ENCODE measurements at regions not wholly inside any gene's neighbourhood (a gene's known extent, or its start where the extent isn't known, plus 50 kb on each side); places are given as distances from the start of the nearest gene placed in this dataset.
"Not testable (repeated sequence)": the region's sequence is repeated elsewhere in the genome, so short reads cannot be mapped to it uniquely, and the experiment has no call there.

- DNase-seq (ENCODE audit: low read depth in 1 of 2, low spot score in 1 of 2): peak in 1 of 2 experiments; percentile 12
- in situ Hi-C loops (cut with HindIII; ENCODE audit: low pct_unique_long_range_greater_than_20kb, low sequenced_read_pairs): no loop called here
- no peak for TF ChIP-seq JUND (IDR thresholded peaks at IDR 0.05; ENCODE audit: low read depth)
These were observed 88.2 kb upstream of the C2CD4B start for GRCh38 chr15:62253294-62253693.

DNA sequence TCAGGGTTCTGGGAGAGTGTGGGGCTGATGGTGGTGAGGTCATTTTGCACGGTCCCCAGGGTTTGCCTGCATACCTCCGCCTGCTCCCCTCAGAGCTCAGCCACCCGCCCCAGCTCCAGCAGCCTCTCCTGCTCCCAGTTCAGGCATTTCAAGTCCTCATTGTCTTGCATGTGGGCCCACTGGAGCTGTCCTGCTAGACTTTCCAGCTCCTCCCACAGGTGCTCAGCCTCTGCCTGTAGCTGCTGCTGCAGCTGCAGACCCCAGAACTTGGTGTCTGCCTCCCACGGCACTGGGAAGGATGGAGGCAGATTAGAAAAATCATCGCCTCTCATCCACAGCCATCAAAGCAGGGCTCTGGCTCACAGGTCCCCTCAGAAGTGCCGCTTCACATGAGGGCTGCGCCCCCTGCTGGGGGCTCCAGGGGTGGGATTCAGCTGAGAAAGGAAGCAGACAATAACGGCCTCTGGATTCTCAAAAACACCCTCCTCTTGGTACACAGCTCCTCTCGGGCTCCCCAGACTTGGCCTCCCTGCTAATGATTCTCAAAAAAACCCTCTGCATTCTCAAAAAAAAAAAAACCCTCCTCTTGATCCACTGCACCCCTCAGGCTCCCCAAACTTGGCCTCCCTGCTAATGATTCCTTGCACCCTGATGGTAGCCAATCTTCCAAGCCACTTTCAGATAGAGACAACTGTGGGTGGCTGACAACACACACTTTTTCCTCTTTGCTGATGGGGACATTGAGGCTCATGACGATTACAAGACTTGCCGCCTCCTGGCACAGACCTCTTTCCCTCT is 89.3 kb upstream of the C2CD4B start:
- peak; percentile 24 to 67 for DNase-seq (ENCODE audit: low read depth in 1 of 2, low spot score in 1 of 2)
- in situ Hi-C loops (cut with HindIII; ENCODE audit: low pct_unique_long_range_greater_than_20kb, low sequenced_read_pairs): no loop called here
- no peak for TF ChIP-seq JUND (IDR thresholded peaks at IDR 0.05; ENCODE audit: low read depth)

DNA sequence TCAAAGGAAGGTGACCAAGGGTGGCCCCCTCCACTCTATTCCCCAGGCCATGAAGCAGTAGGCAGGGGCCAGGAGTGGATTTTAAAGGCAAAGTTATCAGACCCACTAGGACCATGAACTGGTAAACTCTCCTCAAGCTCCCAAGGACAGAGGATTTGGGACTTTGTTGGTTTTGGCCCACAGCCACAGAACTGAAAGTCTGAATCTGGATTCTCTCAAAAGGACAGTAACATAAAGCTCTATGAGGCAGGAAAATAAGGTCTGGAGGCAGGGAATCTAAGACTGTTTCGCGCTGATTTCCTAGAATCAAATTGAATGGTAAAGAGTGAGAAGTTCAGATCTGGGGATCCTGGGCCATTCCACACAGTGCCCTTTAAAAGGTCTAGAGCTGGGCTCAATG is 91.3 kb upstream of the C2CD4B start:
- in situ Hi-C loops (cut with HindIII; ENCODE audit: low pct_unique_long_range_greater_than_20kb, low sequenced_read_pairs); DNase-seq (ENCODE audit: low read depth in 1 of 2, low spot score in 1 of 2): not testable (repeated sequence)

DNA sequence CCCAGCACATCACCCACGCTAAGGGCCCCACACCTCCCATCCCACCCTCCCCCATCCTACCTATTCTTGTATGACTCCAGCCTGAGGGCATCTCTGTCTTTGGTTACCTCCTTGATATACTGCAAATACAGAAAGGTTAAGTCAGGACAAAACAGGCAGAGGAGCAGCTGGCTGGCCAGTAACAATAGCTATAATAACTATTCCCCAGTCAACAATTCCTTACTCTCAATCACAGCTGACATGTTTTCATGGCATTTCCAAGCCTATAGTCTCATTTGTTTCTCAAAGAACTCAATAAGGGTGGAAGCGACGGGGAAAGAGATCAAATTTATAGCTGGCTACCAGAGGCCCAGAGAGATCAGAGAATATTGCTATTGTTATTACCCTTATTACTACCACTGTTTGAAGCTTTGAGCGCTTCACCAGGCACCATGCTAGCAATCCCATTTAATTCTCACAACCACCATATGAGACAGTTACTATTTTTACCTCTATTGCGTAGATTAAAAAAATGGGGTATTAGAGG is 93.0 kb upstream of the C2CD4B start:
- no peak for TF ChIP-seq JUND (IDR thresholded peaks at IDR 0.05; ENCODE audit: low read depth)
- DNase-seq (ENCODE audit: low read depth in 1 of 2, low spot score in 1 of 2): no peak
- in situ Hi-C loops (cut with HindIII; ENCODE audit: low pct_unique_long_range_greater_than_20kb, low sequenced_read_pairs): no loop called here

- in situ Hi-C loops (cut with HindIII; ENCODE audit: low pct_unique_long_range_greater_than_20kb, low sequenced_read_pairs): no loop called here
- TF ChIP-seq JUND (IDR thresholded peaks at IDR 0.05; ENCODE audit: low read depth): no peak
- DNase-seq (ENCODE audit: low read depth in 1 of 2, low spot score in 1 of 2): peak in 1 of 2 experiments; percentile 21
These were observed 97.3 kb upstream of the C2CD4B start for GRCh38 chr15:62262305-62262941.

DNA sequence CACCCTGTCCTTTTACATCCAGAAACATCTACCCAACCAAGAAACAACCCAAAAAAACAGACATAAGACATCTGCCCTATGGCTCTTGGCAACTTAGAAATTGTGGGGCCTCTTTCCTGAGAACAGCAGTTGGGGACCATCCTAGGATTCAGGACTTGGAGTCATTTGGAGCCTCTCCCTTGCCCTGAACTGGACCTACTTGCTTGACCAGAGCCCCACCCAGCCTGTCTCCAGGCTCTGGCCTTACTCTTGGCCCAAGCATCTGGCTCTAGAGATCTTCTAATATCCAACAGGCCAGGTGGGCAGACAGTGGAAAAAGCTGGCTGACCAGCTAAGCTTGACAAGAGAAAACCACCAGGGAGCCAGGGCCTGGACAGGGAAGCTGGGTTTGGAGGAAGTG is 99.1 kb upstream of the C2CD4B start:
- TF ChIP-seq JUND (IDR thresholded peaks at IDR 0.05; ENCODE audit: low read depth): no peak
- no peak for DNase-seq (ENCODE audit: low read depth in 1 of 2, low spot score in 1 of 2)

DNA sequence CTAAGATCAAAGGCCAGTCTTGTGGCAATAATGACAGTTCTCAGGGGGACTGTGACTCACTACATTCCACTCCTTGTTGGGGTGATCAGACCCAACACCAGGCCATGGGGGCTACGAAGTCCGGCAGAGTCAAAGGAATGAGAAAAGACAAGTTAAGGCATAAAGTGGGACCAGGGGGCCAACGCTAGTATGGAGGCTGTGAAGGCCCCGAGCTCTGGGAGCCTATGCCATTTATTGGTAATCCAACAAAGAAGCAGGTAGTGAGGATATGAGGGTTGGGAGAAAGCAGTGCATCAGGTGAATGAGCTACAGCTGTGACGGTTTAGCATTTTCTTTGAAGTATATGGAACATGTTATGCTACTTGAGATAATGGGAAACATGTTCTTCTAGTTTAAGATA is 104.4 kb upstream of the C2CD4B start:
- TF ChIP-seq JUND (IDR thresholded peaks at IDR 0.05; ENCODE audit: low read depth): no peak
- in situ Hi-C loops (cut with HindIII; ENCODE audit: low pct_unique_long_range_greater_than_20kb, low sequenced_read_pairs): no loop called here
- DNase-seq (ENCODE audit: low read depth in 1 of 2, low spot score in 1 of 2): peak in 1 of 2 experiments; percentile 30

More for the DNA sequence above, 99.1 kb upstream of the C2CD4B start:
- in situ Hi-C loops (cut with HindIII; ENCODE audit: low pct_unique_long_range_greater_than_20kb, low sequenced_read_pairs): no loop called here

DNA sequence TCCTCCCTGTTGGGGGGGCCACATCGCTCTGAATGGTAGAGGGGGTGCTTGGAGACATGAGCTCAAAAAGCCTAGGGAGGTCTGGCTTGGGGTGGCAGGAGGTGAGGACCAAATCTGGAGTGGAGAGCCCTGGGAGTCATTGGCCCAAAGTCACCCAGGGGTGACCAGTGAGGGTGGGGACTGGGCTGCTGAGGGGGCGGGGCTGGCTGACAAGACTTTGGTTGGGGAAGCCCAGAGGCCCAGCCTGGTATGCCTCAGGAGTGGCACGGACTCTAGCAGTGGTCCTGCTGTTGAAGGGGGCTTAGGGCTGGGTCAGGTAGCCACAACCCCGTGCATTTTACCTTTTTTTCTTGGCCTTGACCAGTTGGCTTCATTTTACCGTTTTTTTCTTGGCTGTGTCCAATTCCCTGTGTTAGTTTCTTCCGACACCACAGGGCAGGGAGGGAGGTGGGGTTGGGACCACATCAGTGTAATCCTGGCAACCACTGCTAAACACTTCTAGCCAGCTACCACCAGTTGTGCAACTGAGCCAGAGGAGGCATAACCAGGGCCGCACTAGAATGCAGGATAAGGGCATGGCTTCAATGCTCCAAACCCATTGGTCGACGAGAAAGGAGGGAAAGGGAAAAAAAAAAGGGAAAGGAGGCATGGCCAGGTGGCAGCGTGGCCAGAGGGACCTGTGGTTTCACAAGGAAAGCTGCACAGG is 105.3 kb upstream of the C2CD4B start:
- DNase-seq (ENCODE audit: low read depth in 1 of 2, low spot score in 1 of 2): no peak
- in situ Hi-C loops (cut with HindIII; ENCODE audit: low pct_unique_long_range_greater_than_20kb, low sequenced_read_pairs): no loop called here
- no peak for TF ChIP-seq JUND (IDR thresholded peaks at IDR 0.05; ENCODE audit: low read depth)

DNA sequence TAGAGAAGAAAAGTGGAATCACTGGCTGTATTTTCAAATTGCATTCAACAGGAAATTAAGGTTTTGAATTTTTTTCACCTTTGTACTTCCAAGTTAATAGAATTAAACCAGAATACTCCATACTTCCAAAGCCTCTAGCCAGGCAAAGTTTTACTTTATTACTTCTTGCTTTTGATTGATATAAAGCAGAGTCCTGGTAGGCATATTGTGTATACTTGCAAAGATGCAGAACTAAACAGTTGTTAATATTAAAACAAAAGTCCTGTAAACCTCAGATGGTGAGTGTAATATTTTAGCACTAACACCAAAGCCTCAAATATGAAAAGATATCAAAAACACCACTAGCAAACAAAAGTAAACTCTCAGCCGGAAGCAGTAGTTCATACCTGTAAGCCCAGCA is 107.2 kb upstream of the C2CD4B start:
- in situ Hi-C loops (cut with HindIII; ENCODE audit: low pct_unique_long_range_greater_than_20kb, low sequenced_read_pairs): no loop called here
- no peak for TF ChIP-seq JUND (IDR thresholded peaks at IDR 0.05; ENCODE audit: low read depth)
- no peak for DNase-seq (ENCODE audit: low read depth in 1 of 2, low spot score in 1 of 2)

DNA sequence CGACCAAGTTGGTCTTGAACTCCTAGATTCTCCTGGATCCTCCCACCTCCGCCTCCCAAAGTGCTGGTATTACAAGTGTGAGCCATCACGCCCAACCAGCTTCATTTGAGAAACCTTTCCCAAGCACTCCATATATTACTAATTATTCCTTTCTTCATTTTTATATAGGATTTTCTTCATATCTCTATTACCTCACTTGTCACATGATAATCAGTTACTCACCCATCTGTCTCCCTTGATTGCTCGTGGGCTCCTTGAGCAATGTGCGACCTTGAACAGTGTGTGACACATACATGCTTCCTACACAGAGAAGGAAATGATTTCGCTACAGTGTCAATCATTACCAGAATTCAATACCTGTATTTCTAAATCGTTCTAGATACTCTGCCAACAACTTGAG is 110.7 kb upstream of the C2CD4B start:
- in situ Hi-C loops (cut with HindIII; ENCODE audit: low pct_unique_long_range_greater_than_20kb, low sequenced_read_pairs): no loop called here
- DNase-seq (ENCODE audit: low read depth in 1 of 2, low spot score in 1 of 2): no peak
- TF ChIP-seq JUND (IDR thresholded peaks at IDR 0.05; ENCODE audit: low read depth): no peak

DNA sequence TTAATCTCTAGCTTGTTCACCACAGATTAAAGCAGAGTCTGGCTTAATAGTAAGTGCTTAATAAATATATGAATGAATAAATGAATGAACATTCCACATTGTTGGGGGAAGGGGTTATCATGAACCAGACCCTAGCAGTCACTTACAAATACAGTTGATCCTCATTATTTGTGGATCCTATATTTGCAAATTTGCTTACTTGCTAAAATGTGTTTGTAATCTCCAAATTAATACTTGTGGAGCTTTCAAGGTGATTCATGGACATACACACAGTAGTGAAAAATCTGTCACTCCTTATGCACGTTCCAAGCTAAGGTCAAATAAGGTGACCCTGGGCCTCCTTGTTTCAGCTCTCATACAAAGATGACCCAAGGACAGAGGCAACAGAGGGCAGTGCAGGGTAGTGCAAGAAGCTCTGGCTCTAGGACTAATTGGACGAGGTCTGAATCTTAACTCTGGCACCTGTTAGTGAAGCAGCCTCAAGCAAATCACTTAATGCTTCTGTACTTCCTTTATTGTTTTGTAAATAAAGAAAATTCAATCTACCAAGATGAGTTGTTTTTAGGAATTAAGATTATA is 112.8 kb upstream of the C2CD4B start:
- no peak for TF ChIP-seq JUND (IDR thresholded peaks at IDR 0.05; ENCODE audit: low read depth)
- in situ Hi-C loops (cut with HindIII; ENCODE audit: low pct_unique_long_range_greater_than_20kb, low sequenced_read_pairs): no loop called here
- DNase-seq (ENCODE audit: low read depth in 1 of 2, low spot score in 1 of 2): no peak

GRCh38 chr15:62278534-62278933 is 113.4 kb upstream of the C2CD4B start:
- in situ Hi-C loops (cut with HindIII; ENCODE audit: low pct_unique_long_range_greater_than_20kb, low sequenced_read_pairs): no loop called here
- no peak for TF ChIP-seq JUND (IDR thresholded peaks at IDR 0.05; ENCODE audit: low read depth)
- no peak for DNase-seq (ENCODE audit: low read depth in 1 of 2, low spot score in 1 of 2)
